HepG2 (cell line): ENCODE measurements at regions not wholly inside any gene's neighbourhood (a gene's known extent, or its start where the extent isn't known, plus 50 kb on each side); places are given as distances from the start of the nearest gene placed in this dataset.

Experiments used
- ATF1 ChIP-seq: IDR thresholded peaks from 2 replicates; pipeline ENCODE4 v1.6.1; 2016; ENCODE audit warnings: mild to moderate bottlenecking, control low read depth
- CHD2 ChIP-seq: IDR thresholded peaks from 2 replicates; pipeline ENCODE4 v1.6.1; 2011; ENCODE audit warnings: low read depth, low read length, improper control_type of control experiment
- ELF1 ChIP-seq: sonication (generic); formaldehyde crosslinking; IDR thresholded peaks from 2 replicates; pipeline ENCODE4 v1.4.0; 2020; ENCODE audit warnings: missing genetic modification reagents
- GFI1 ChIP-seq: sonication (generic); formaldehyde crosslinking; IDR thresholded peaks from 2 replicates; pipeline ENCODE4 v1.5.0; 2020; ENCODE audit warnings: missing genetic modification reagents, mild to moderate bottlenecking, borderline replicate concordance
- NFE2L2 ChIP-seq: fragments of 150-350 bp; IDR thresholded peaks from 2 replicates; pipeline ENCODE4 v1.6.1; 2014; ENCODE audit warnings: low read length
- PAX8 ChIP-seq: sonication (generic); formaldehyde crosslinking; IDR thresholded peaks from 2 replicates; pipeline ENCODE4 v1.8.0; 2022; ENCODE audit warnings: mild to moderate bottlenecking, missing genetic modification reagents, borderline replicate concordance
- SMAD3 ChIP-seq: sonication (generic); formaldehyde crosslinking; IDR thresholded peaks from 2 replicates; pipeline ENCODE4 v1.4.0; 2020; ENCODE audit warnings: missing genetic modification reagents
- ZFP36 ChIP-seq: fragments of 150-350 bp; IDR thresholded peaks from 2 replicates; pipeline ENCODE4 v1.6.1; 2018; ENCODE audit warnings: borderline replicate concordance, low read length, low read depth; ENCODE audit not compliant: partially characterized antibody
- ZMAT3 ChIP-seq: sonication (generic); formaldehyde crosslinking; conservative IDR thresholded peaks from 2 replicates; pipeline ENCODE4 v1.7.0; 2021; ENCODE audit warnings: missing genetic modification reagents
- ZNF660 ChIP-seq: sonication (generic); formaldehyde crosslinking; IDR thresholded peaks from 2 replicates; pipeline ENCODE4 v1.5.1; 2020; ENCODE audit warnings: mild to moderate bottlenecking, low read depth, missing genetic modification reagents, borderline replicate concordance
- ZUFSP ChIP-seq: sonication (generic); formaldehyde crosslinking; IDR thresholded peaks from 2 replicates; pipeline ENCODE4 v1.9.0; 2021; ENCODE audit warnings: missing genetic modification reagents, mild to moderate bottlenecking, borderline replicate concordance

GRCh38 chr5:106894964-106895363, 775.8 kb downstream of the EFNA5 start:
- TF ChIP-seq GFI1 (CRISPR knock-in tag) (no peak), ELF1 (CRISPR knock-in tag) (no peak), NFE2L2 (no peak), CHD2 (no peak), ATF1 (CRISPR knock-in tag) (no peak), PAX8 (CRISPR knock-in tag) (no peak), ZNF660 (CRISPR knock-in tag) (no peak), ZMAT3 (CRISPR knock-in tag) (no peak), ZUFSP (CRISPR knock-in tag) (no peak), SMAD3 (CRISPR knock-in tag) (no peak), ZFP36 (no peak)
